Hepatocyte (in vitro differentiated cells): ENCODE measurements at regions not wholly inside any gene's neighbourhood (a gene's known extent, or its start where the extent isn't known, plus 50 kb on each side); places are given as distances from the start of the nearest gene placed in this dataset.

Source experiments
- DNase-seq: peaks from one replicate; pipeline ENCODE4 v3.0.0-alpha.2; 2016; ENCODE audit warnings: low spot score
- H2AFZ ChIP-seq: fragments of 200-600 bp; sonication (generic); 2 replicates; pipeline ENCODE4 v1.6.0; 2016; ENCODE audit warnings: antibody characterized with exemption, mild to moderate bottlenecking
- H3K27ac ChIP-seq: fragments of 200-600 bp; sonication (generic); 2 replicates; pipeline ENCODE4 v1.5.1; 2016; ENCODE audit warnings: mild to moderate bottlenecking
- H3K27me3 ChIP-seq: fragments of 200-600 bp; sonication (generic); 2 replicates; pipeline ENCODE4 v1.6.1; 2016
- H3K36me3 ChIP-seq: fragments of 200-600 bp; sonication (generic); replicated peaks from 2 replicates; pipeline ENCODE4 v1.5.1; 2016; ENCODE audit warnings: low read depth; ENCODE audit not compliant: insufficient read depth
- H3K4me1 ChIP-seq: fragments of 200-600 bp; sonication (generic); 2 replicates; pipeline ENCODE4 v1.5.1; 2016; ENCODE audit warnings: mild to moderate bottlenecking, moderate library complexity; ENCODE audit not compliant: insufficient read depth
- H3K4me2 ChIP-seq: fragments of 200-600 bp; sonication (generic); 2 replicates; pipeline ENCODE4 v1.6.0; 2016
- H3K4me3 ChIP-seq: fragments of 200-600 bp; sonication (generic); 2 replicates; pipeline ENCODE4 v1.5.1; 2016; ENCODE audit warnings: mild to moderate bottlenecking
- H3K79me2 ChIP-seq: fragments of 200-600 bp; sonication (generic); 2 replicates; pipeline ENCODE4 v1.6.0; 2017; ENCODE audit warnings: mild to moderate bottlenecking
- H3K9me2 ChIP-seq: fragments of 200-600 bp; sonication (generic); replicated peaks from 2 replicates; pipeline ENCODE4 v1.6.0; 2017; ENCODE audit warnings: mild to moderate bottlenecking; ENCODE audit not compliant: insufficient read depth
- H3K9me3 ChIP-seq: fragments of 200-600 bp; sonication (generic); 2 replicates; pipeline ENCODE4 v1.5.1; 2016; ENCODE audit warnings: low read depth, mild to moderate bottlenecking
- H4K20me1 ChIP-seq: fragments of 200-600 bp; sonication (generic); 2 replicates; pipeline ENCODE4 v1.6.0; 2016; ENCODE audit warnings: mild to moderate bottlenecking; ENCODE audit not compliant: insufficient read depth, poor library complexity, severe bottlenecking
- EZH2 ChIP-seq: fragments of 200-600 bp; sonication (generic); IDR thresholded peaks from 2 replicates; pipeline ENCODE4 v1.6.1; 2016; ENCODE audit warnings: antibody characterized with exemption, mild to moderate bottlenecking, borderline replicate concordance
- EZH2phosphoT487 ChIP-seq: fragments of 200-600 bp; sonication (generic); IDR thresholded peaks from one replicate; pipeline ENCODE4 v1.6.1; 2018; ENCODE audit warnings: antibody characterized with exemption, mild to moderate bottlenecking, low read depth, moderate library complexity; ENCODE audit not compliant: unreplicated experiment, severe bottlenecking
- WGBS: methylation state at CpG from one replicate; pipeline ENCODE4 v1.1.6; 2016; ENCODE audit warnings: low lambda C conversion rate; ENCODE audit errors: missing lambda C conversion rate; 5-methylcytosine and 5-hydroxymethylcytosine counted together
- TF ChIP-seq, protein P1 (sequence below): fragments of 200-600 bp; sonication (generic); IDR thresholded peaks from 2 replicates; pipeline ENCODE4 v1.5.1; 2016; ENCODE audit warnings: antibody characterized with exemption, mild to moderate bottlenecking; ENCODE audit not compliant: poor library complexity

DNA sequence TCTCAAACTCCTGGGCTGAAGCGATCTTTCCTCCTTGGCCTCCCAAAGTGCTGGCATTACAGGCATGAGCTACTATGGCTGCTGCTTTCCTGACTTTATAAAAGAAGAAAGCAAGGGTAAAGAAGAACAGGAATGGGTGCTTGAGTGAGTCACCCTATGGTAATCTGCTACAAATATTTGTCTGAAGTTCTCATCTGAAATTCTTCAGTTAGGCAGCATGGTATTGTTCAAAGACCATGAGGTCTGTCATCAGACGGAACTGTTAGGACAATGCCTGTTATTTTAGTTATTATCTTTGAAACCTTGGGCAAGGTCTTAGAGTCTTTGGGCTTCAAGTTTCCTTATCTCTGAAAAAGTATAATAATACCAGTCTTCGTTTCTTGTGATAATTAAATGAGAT is 695.8 kb downstream of the RNF144A start:
- TF ChIP-seq EZH2phosphoT487 (no peak), EZH2 (no peak)
- TF ChIP-seq, protein P1, sequence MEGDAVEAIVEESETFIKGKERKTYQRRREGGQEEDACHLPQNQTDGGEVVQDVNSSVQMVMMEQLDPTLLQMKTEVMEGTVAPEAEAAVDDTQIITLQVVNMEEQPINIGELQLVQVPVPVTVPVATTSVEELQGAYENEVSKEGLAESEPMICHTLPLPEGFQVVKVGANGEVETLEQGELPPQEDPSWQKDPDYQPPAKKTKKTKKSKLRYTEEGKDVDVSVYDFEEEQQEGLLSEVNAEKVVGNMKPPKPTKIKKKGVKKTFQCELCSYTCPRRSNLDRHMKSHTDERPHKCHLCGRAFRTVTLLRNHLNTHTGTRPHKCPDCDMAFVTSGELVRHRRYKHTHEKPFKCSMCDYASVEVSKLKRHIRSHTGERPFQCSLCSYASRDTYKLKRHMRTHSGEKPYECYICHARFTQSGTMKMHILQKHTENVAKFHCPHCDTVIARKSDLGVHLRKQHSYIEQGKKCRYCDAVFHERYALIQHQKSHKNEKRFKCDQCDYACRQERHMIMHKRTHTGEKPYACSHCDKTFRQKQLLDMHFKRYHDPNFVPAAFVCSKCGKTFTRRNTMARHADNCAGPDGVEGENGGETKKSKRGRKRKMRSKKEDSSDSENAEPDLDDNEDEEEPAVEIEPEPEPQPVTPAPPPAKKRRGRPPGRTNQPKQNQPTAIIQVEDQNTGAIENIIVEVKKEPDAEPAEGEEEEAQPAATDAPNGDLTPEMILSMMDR: no peak
- no peaks in the 10 kb centered on the region for H3K9me3 ChIP-seq
- H3K9me2 ChIP-seq: no peaks in the 10 kb centered on the region
- no peaks in the 10 kb centered on the region for H3K79me2 ChIP-seq
- H4K20me1 ChIP-seq: no peaks in the 10 kb centered on the region
- H3K27me3 ChIP-seq: no peaks in the 10 kb centered on the region
- WGBS: 52% methylated on average over 3 of the region's 3 CpGs
- H3K4me1 ChIP-seq: no peaks in the 10 kb centered on the region
- no peaks in the 10 kb centered on the region for H3K36me3 ChIP-seq
- no peak overlapping the region for H2AFZ ChIP-seq
- DNase-seq: no peak
- no peak overlapping the region for H3K4me3 ChIP-seq
- no peak overlapping the region for H3K4me2 ChIP-seq
- no peak overlapping the region for H3K27ac ChIP-seq

DNA sequence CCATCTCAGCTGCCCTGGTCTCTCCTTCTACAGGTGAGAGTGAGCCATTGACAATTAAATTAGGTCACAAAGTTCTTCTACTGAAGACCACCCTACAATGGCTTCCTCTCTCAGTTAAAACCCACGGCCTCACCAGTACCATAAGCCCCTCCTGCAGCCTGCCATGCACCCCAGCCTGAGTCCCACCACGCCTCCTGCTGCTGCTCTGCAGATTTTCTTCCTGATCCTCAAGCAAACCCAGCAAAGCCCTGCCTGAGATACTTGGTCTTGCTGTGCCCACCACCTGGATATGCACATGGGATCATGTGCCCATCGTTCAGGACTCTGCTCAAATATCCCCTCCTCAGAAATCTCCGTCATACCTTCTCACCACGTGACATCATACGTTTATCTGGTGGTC is 696.6 kb downstream of the RNF144A start:
- H3K4me3 ChIP-seq: no peak overlapping the region
- DNase-seq: no peak
- 92% methylated on average over 6 of the region's 6 CpGs for WGBS

DNA sequence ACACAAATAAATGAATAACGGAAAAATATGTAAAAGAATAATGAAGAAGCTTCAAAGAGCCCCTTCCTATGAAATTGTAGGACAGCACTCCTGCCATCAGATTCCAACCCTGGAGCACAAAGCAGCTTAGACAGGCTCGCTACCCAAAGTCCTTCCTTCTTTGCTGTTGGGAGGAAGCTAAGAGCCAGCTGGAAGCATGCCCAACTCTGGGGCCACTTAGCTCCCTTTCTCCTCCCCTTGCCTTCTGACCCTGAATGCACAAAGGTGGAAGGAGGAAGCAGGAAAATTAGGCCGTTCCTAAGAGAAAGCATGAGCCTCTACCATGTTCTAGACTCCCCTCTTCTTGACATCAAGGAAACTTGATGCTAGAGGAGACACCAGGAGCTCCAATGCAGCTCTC is 700.8 kb downstream of the RNF144A start:
- no peak for TF ChIP-seq EZH2phosphoT487
- TF ChIP-seq, protein P1: no peak
- no peak for TF ChIP-seq EZH2
- H3K27ac ChIP-seq: no peak overlapping the region
- no peaks in the 10 kb centered on the region for H3K4me1 ChIP-seq
- DNase-seq: no peak
- no peak overlapping the region for H2AFZ ChIP-seq
- H3K4me3 ChIP-seq: no peak overlapping the region
- H3K36me3 ChIP-seq: no peaks in the 10 kb centered on the region
- no peaks in the 10 kb centered on the region for H3K27me3 ChIP-seq
- no peaks in the 10 kb centered on the region for H3K9me3 ChIP-seq
- no peaks in the 10 kb centered on the region for H3K9me2 ChIP-seq
- no peaks in the 10 kb centered on the region for H3K79me2 ChIP-seq
- WGBS: 96% methylated on average over 3 of the region's 3 CpGs
- no peaks in the 10 kb centered on the region for H4K20me1 ChIP-seq
- no peak overlapping the region for H3K4me2 ChIP-seq

More for the DNA sequence above, 696.6 kb downstream of the RNF144A start:
- Histone ChIP-seq H3K9me2 (no peaks in the 10 kb centered on the region), H3K9me3 (no peaks in the 10 kb centered on the region), H2AFZ (no peak overlapping the region), H3K36me3 (no peaks in the 10 kb centered on the region), H3K27ac (no peak overlapping the region), H4K20me1 (no peaks in the 10 kb centered on the region), H3K4me1 (no peaks in the 10 kb centered on the region), H3K79me2 (no peaks in the 10 kb centered on the region), H3K4me2 (no peak overlapping the region), H3K27me3 (no peaks in the 10 kb centered on the region)
- TF ChIP-seq, protein P1: no peak
- no peak for TF ChIP-seq EZH2
- no peak for TF ChIP-seq EZH2phosphoT487
